DOHH2 (cell line): ENCODE measurements at regions not wholly inside any gene's neighbourhood (a gene's known extent, or its start where the extent isn't known, plus 50 kb on each side); places are given as distances from the start of the nearest gene placed in this dataset.

Source experiments
- H3F3A ChIP-seq: fragments of 200-600 bp; sonication (generic), shearing (Covaris generic); 2 replicates; pipeline ENCODE4 v1.6.0; 2016; ENCODE audit warnings: antibody characterized with exemption, mild to moderate bottlenecking; ENCODE audit not compliant: control insufficient read depth, insufficient read depth
- H3K27ac ChIP-seq: fragments of 200-600 bp; sonication (generic); 2 replicates; pipeline ENCODE4 v1.5.1; 2014; ENCODE audit warnings: low read depth, mild to moderate bottlenecking, low read length, moderate library complexity
- H3K27me3 ChIP-seq: fragments of 200-600 bp; sonication (generic); 2 replicates; pipeline ENCODE4 v1.6.1; 2014; ENCODE audit warnings: mild to moderate bottlenecking, low read length, mixed read lengths; ENCODE audit not compliant: control insufficient read depth
- H3K36me3 ChIP-seq: fragments of 200-600 bp; sonication (generic); 2 replicates; pipeline ENCODE4 v1.6.1; 2014; ENCODE audit warnings: mild to moderate bottlenecking, low read length, moderate library complexity, mixed read lengths; ENCODE audit not compliant: control insufficient read depth
- H3K4me1 ChIP-seq: fragments of 200-600 bp; sonication (generic); 2 replicates; pipeline ENCODE4 v1.6.1; 2014; ENCODE audit warnings: mild to moderate bottlenecking, low read length, mixed read lengths; ENCODE audit not compliant: control insufficient read depth
- H3K4me2 ChIP-seq: fragments of 200-600 bp; sonication (generic); 2 replicates; pipeline ENCODE4 v1.6.0; 2014; ENCODE audit warnings: mild to moderate bottlenecking, low read length, moderate library complexity
- H3K4me3 ChIP-seq: fragments of 200-600 bp; sonication (generic); 2 replicates; pipeline ENCODE4 v1.5.1; 2014; ENCODE audit warnings: mild to moderate bottlenecking, low read length, mixed read lengths
- H3K79me2 ChIP-seq: fragments of 200-600 bp; sonication (generic); 2 replicates; pipeline ENCODE4 v1.6.1; 2014; ENCODE audit warnings: mild to moderate bottlenecking, low read length, mixed read lengths; ENCODE audit not compliant: control insufficient read depth
- H3K9me2 ChIP-seq: fragments of 200-600 bp; sonication (generic); replicated peaks from 2 replicates; pipeline ENCODE4 v1.6.1; 2014; ENCODE audit warnings: mild to moderate bottlenecking, low read length, mixed read lengths; ENCODE audit not compliant: control insufficient read depth
- H3K9me3 ChIP-seq: fragments of 200-600 bp; sonication (generic); 2 replicates; pipeline ENCODE4 v1.6.1; 2014; ENCODE audit warnings: antibody characterized with exemption, low read length, mixed read lengths; ENCODE audit not compliant: control insufficient read depth, insufficient read depth
- H4K20me1 ChIP-seq: fragments of 200-600 bp; sonication (generic); 2 replicates; pipeline ENCODE4 v1.6.0; 2014; ENCODE audit warnings: low read depth, mild to moderate bottlenecking, antibody characterized with exemption, low read length, moderate library complexity; ENCODE audit not compliant: control insufficient read depth, insufficient read depth
- CTCF ChIP-seq: fragments of 200-600 bp; sonication (generic); IDR thresholded peaks from one replicate; pipeline ENCODE4 v1.5.1; 2014; ENCODE audit warnings: antibody characterized with exemption, mild to moderate bottlenecking, low read depth, low read length; ENCODE audit not compliant: poor library complexity, severe bottlenecking
- EZH2phosphoT487 ChIP-seq: fragments of 200-600 bp; sonication (generic); IDR thresholded peaks from 2 replicates; pipeline ENCODE4 v1.6.1; 2017; ENCODE audit warnings: borderline replicate concordance, mild to moderate bottlenecking, antibody characterized with exemption, low read length, moderate library complexity, mixed read lengths

- Histone ChIP-seq H3K4me2 (no peak overlapping the region), H3F3A (no peaks in the 10 kb centered on the region), H3K4me1 (no peaks in the 10 kb centered on the region), H3K27ac (no peak overlapping the region), H3K9me3 (no peaks in the 10 kb centered on the region), H3K9me2 (no peaks in the 10 kb centered on the region), H3K36me3 (no peaks in the 10 kb centered on the region), H3K4me3 (no peak overlapping the region), H4K20me1 (no peaks in the 10 kb centered on the region), H3K79me2 (no peaks in the 10 kb centered on the region), H3K27me3 (no peaks in the 10 kb centered on the region)
- TF ChIP-seq CTCF (no peak), EZH2phosphoT487 (no peak)
These were observed 180.2 kb upstream of the ROBO1 start for GRCh38 chr3:79947957-79948356.

GRCh38 chr3:79947469-79947868 lies 179.7 kb upstream of the ROBO1 start:
- Histone ChIP-seq H3K36me3 (no peaks in the 10 kb centered on the region), H3K9me2 (no peaks in the 10 kb centered on the region), H3K27ac (no peak overlapping the region), H3K9me3 (no peaks in the 10 kb centered on the region), H3K27me3 (no peaks in the 10 kb centered on the region), H4K20me1 (no peaks in the 10 kb centered on the region), H3K4me3 (no peak overlapping the region), H3F3A (no peaks in the 10 kb centered on the region), H3K79me2 (no peaks in the 10 kb centered on the region), H3K4me2 (no peak overlapping the region), H3K4me1 (no peaks in the 10 kb centered on the region)
- no peak for TF ChIP-seq EZH2phosphoT487

GRCh38 chr3:79937567-79937966 lies 169.8 kb upstream of the ROBO1 start:
- TF ChIP-seq EZH2phosphoT487, result no peak
- TF ChIP-seq CTCF, result no peak

GRCh38 chr3:79930196-79930595 lies 162.4 kb upstream of the ROBO1 start:
- no peaks in the 10 kb centered on the region for H3K4me1 ChIP-seq
- H3K27me3 ChIP-seq, result no peaks in the 10 kb centered on the region
- H4K20me1 ChIP-seq, result no peaks in the 10 kb centered on the region
- no peaks in the 10 kb centered on the region for H3F3A ChIP-seq
- H3K4me2 ChIP-seq, result no peak overlapping the region
- TF ChIP-seq EZH2phosphoT487 (no peak), CTCF (no peak)
- no peaks in the 10 kb centered on the region for H3K79me2 ChIP-seq
- H3K4me3 ChIP-seq, result no peak overlapping the region
- no peaks in the 10 kb centered on the region for H3K9me2 ChIP-seq
- peaks cover 3% of the 10 kb centered on the region; the same call in 1 of the 2 replicates for H3K9me3 ChIP-seq
- no peaks in the 10 kb centered on the region for H3K36me3 ChIP-seq
- no peak overlapping the region for H3K27ac ChIP-seq

More at GRCh38 chr3:79937567-79937966, 169.8 kb upstream of the ROBO1 start:
- no peaks in the 10 kb centered on the region for H3K9me3 ChIP-seq
- no peak overlapping the region for H3K27ac ChIP-seq
- H3K4me1 ChIP-seq, result no peaks in the 10 kb centered on the region
- H3F3A ChIP-seq, result no peaks in the 10 kb centered on the region
- no peak overlapping the region for H3K4me3 ChIP-seq
- H3K79me2 ChIP-seq, result no peaks in the 10 kb centered on the region
- H3K4me2 ChIP-seq, result no peak overlapping the region
- no peaks in the 10 kb centered on the region for H3K36me3 ChIP-seq
- no peaks in the 10 kb centered on the region for H4K20me1 ChIP-seq
- no peaks in the 10 kb centered on the region for H3K27me3 ChIP-seq
- no peaks in the 10 kb centered on the region for H3K9me2 ChIP-seq
